Colonic mucosa (tissue), 4 donors: ENCODE measurements at regions not wholly inside any gene's neighbourhood (a gene's known extent, or its start where the extent isn't known, plus 50 kb on each side); places are given as distances from the start of the nearest gene placed in this dataset.

Experiments
- DNase-seq: peaks from one replicate; pipeline ENCODE4 v3.0.0-alpha.2; 2020
- H3K27ac ChIP-seq: fragments of 200-600 bp; one replicate; pipeline ENCODE4 v1.8.0; 2021
- H3K27me3 ChIP-seq: fragments of 200-600 bp; one replicate; pipeline ENCODE4 v1.8.0; 2021
- H3K36me3 ChIP-seq: fragments of 200-600 bp; one replicate; pipeline ENCODE4 v1.8.0; 2021
- H3K4me1 ChIP-seq: fragments of 200-600 bp; one replicate; pipeline ENCODE4 v1.8.0; 2021; ENCODE audit warnings: mild to moderate bottlenecking
- H3K4me3 ChIP-seq: fragments of 200-600 bp; one replicate; pipeline ENCODE4 v1.8.0; 2021
- H3K9ac ChIP-seq, 2 donors: one replicate each; pipeline ENCODE4 v1.7.0; 2013; ENCODE audit warnings: control low read depth in 2 of 2, low read depth in 2 of 2, low read length in 2 of 2
- H3K9me3 ChIP-seq: fragments of 200-600 bp; one replicate; pipeline ENCODE4 v1.8.0; 2021
- CTCF ChIP-seq: fragments of 200-600 bp; IDR thresholded peaks from one replicate; pipeline ENCODE4 v1.8.0; 2022; ENCODE audit warnings: antibody characterized with exemption, mild to moderate bottlenecking
- intact Hi-C: fragments of 100-400 bp; cut with DNase I; formaldehyde crosslinking; loops from one replicate; pipeline ENCODE4 v1.14.1; 2022
- donor health status: healthy.
- donor health status: DM: no; HTN: no; CAD: no.
- donor health status: DM: no; HTN: no; CAD: no.

GRCh38 chr3:59306436-59306835 is 256.6 kb upstream of the CFAP20DC start:
- H3K4me1 ChIP-seq: no peaks in the 10 kb centered on the region
- H3K9me3 ChIP-seq: no peaks in the 10 kb centered on the region
- no peak overlapping the region for H3K4me3 ChIP-seq
- no peak for TF ChIP-seq CTCF
- H3K27ac ChIP-seq: no peak overlapping the region
- no peak for DNase-seq
- intact Hi-C loops: no loop called here
- no peaks in the 10 kb centered on the region for H3K36me3 ChIP-seq
- no peak overlapping the region for H3K9ac ChIP-seq
- H3K27me3 ChIP-seq: no peaks in the 10 kb centered on the region

DNA sequence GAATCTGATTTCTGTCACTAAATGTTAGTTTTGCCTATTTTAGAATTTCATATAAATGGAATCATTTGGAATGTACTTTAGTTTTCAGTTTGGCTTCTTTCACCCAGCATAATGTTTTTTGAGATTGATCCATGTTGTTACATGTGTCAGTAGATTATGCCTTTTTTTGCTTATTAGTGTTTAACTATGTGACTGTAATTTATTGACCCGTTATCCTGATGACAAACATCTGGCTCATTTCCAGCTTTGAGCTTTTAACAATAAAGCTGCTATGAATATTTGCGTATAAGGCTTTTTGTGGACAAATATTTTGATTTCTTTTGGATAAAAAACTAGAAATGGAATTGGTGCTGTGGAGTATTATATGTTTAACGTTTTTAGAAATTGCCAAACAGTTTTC is 254.5 kb upstream of the CFAP20DC start:
- no peaks in the 10 kb centered on the region for H3K27me3 ChIP-seq
- DNase-seq: no peak
- no peaks in the 10 kb centered on the region for H3K9me3 ChIP-seq
- H3K4me1 ChIP-seq: no peaks in the 10 kb centered on the region
- intact Hi-C loops: no loop called here
- no peaks in the 10 kb centered on the region for H3K36me3 ChIP-seq
- H3K9ac ChIP-seq: no peak overlapping the region
- no peak overlapping the region for H3K4me3 ChIP-seq
- no peak for TF ChIP-seq CTCF
- H3K27ac ChIP-seq: no peak overlapping the region

DNA sequence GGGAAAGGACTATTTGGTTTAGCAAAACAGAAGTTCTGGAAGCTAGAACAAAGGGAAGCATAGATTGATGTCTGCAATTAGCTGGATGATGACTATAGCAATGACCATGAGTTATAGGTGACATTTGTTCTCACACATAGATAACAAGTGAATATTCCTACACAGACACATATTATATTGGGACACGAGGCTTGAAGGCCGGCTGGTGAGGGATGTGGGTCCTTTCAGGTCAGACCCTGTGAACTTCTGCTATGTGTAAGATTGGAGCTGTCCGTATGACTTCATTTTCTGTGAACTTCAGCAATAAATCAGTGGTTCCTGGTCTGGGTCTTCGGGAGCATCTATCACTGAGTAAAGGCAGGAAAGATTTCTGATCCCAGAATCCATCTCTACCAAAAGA is 253.6 kb upstream of the CFAP20DC start:
- no peak overlapping the region for H3K9ac ChIP-seq
- intact Hi-C loops: no loop called here

DNA sequence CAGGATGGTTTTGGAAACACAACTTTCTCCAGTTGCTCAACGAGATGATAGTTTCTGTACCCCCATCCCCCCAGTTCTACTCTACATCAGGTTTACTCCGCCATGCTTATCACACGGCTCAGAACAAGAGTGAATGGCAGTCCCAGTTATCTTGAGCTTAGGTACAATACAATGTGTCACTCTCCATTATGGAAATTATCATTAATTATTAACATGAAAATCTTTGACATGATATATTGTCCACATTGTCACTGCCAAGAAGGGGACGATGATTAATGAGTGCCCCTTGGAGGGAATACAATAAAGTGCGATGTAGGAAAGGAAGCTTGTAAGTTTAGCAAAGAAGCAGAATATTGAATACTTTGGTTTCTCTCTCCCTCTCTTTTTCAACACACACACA is 252.6 kb upstream of the CFAP20DC start:
- no peaks in the 10 kb centered on the region for H3K27me3 ChIP-seq
- no peak overlapping the region for H3K4me3 ChIP-seq
- H3K36me3 ChIP-seq: no peaks in the 10 kb centered on the region
- no peak for TF ChIP-seq CTCF
- intact Hi-C loops: no loop called here
- no peak overlapping the region for H3K27ac ChIP-seq
- no peak overlapping the region for H3K9ac ChIP-seq
- DNase-seq: no peak
- no peaks in the 10 kb centered on the region for H3K4me1 ChIP-seq
- H3K9me3 ChIP-seq: no peaks in the 10 kb centered on the region

More for the DNA sequence above, 253.6 kb upstream of the CFAP20DC start:
- no peaks in the 10 kb centered on the region for H3K9me3 ChIP-seq
- H3K27ac ChIP-seq: no peak overlapping the region
- TF ChIP-seq CTCF: no peak
- no peaks in the 10 kb centered on the region for H3K27me3 ChIP-seq
- DNase-seq: no peak
- H3K4me3 ChIP-seq: no peak overlapping the region
- H3K4me1 ChIP-seq: no peaks in the 10 kb centered on the region
- H3K36me3 ChIP-seq: no peaks in the 10 kb centered on the region

- intact Hi-C loops: no loop called here
- no peaks in the 10 kb centered on the region for H3K9me3 ChIP-seq
- no peak overlapping the region for H3K9ac ChIP-seq
Observed at GRCh38 chr3:59300733-59301132, 250.9 kb upstream of the CFAP20DC start.

More at GRCh38 chr3:59300733-59301132, 250.9 kb upstream of the CFAP20DC start:
- no peak overlapping the region for H3K4me3 ChIP-seq
- TF ChIP-seq CTCF: no peak
- no peaks in the 10 kb centered on the region for H3K36me3 ChIP-seq
- no peaks in the 10 kb centered on the region for H3K4me1 ChIP-seq
- no peak overlapping the region for H3K27ac ChIP-seq
- no peaks in the 10 kb centered on the region for H3K27me3 ChIP-seq
- no peak for DNase-seq
